B cell (primary cell): ENCODE measurements at regions not wholly inside any gene's neighbourhood (a gene's known extent, or its start where the extent isn't known, plus 50 kb on each side); places are given as distances from the start of the nearest gene placed in this dataset.

Source experiments
- ATAC-seq: fragments of 200-7000 bp; cut with Tn5 transposase; one replicate; pipeline ENCODE4 v1.10.0; 2021; ENCODE audit warnings: low read depth, mild to moderate bottlenecking, moderate number of reproducible peaks, moderate library complexity
- CTCF ChIA-PET: fragments of 350-600 bp; sonication (Branson Sonifier 250); formaldehyde crosslinking; loops from one replicate; lab custom pipeline; 2021; ENCODE audit warnings: antibody characterized with exemption, inconsistent platforms; lab: Charles Lee
- POLR2A ChIA-PET: fragments of 350-600 bp; sonication (Branson Sonifier 250); formaldehyde crosslinking; loops from one replicate; lab custom pipeline; 2021; ENCODE audit warnings: antibody characterized with exemption; lab: Charles Lee
- DNase-seq: peaks from one replicate; pipeline ENCODE4 v3.0.0; 2013
- H2AFZ ChIP-seq: 2 replicates; pipeline ENCODE4 v1.6.1; 2012; ENCODE audit warnings: mild to moderate bottlenecking, low read depth, low read length; ENCODE audit not compliant: insufficient read depth, poor library complexity, severe bottlenecking
- H3K27ac ChIP-seq, 2 donors: 1 replicate in 1 of 2; 2 replicates in 1 of 2; pipeline ENCODE4 v1.5.1; 2012 to 2013; ENCODE audit warnings: low read length in 2 of 2, mild to moderate bottlenecking in 2 of 2, moderate library complexity in 1 of 2
- H3K27me3 ChIP-seq, 4 experiments: fragments of 200-600 bp in 1 of 4; sonication (generic) in 1 of 4; replicated peaks in 1 of 4; 1 replicate in 2 of 4; 2 replicates in 2 of 4; pipeline versions ENCODE4 v1.6.1 to v1.7.0; 2013 to 2016; ENCODE audit warnings: low read length in 3 of 4, mild to moderate bottlenecking in 2 of 4, mixed read lengths in 1 of 4, moderate library complexity in 1 of 4; ENCODE audit not compliant: insufficient read depth in 4 of 4, control insufficient read depth in 3 of 4; ENCODE audit errors: control extremely low read depth in 1 of 4
- H3K36me3 ChIP-seq, 2 experiments: replicated peaks in 1 of 2; 1 replicate in 1 of 2; 2 replicates in 1 of 2; pipeline versions ENCODE4 v1.6.1 to v1.7.1; 2013; ENCODE audit warnings: low read length in 1 of 2; ENCODE audit not compliant: insufficient read depth in 2 of 2, control insufficient read depth in 1 of 2; ENCODE audit errors: control extremely low read depth in 1 of 2, extremely low read depth in 1 of 2
- H3K4me1 ChIP-seq, 2 donors: fragments of 200-600 bp in 1 of 2; sonication (generic) in 1 of 2; 1 replicate in 1 of 2; 2 replicates in 1 of 2; pipeline versions ENCODE4 v1.5.1 to v1.6.1; 2013 to 2017; ENCODE audit warnings: low read length in 2 of 2; ENCODE audit not compliant: control insufficient read depth in 2 of 2, insufficient read depth in 2 of 2
- H3K4me2 ChIP-seq: replicated peaks from 2 replicates; pipeline ENCODE3; 2012; ENCODE audit warnings: mild to moderate bottlenecking, low read depth, low read length; ENCODE audit not compliant: poor library complexity, severe bottlenecking
- H3K4me3 ChIP-seq, 5 experiments: fragments of 200-600 bp in 1 of 5; sonication (generic) in 1 of 5; 1 replicate in 3 of 5; 2 replicates in 2 of 5; pipeline versions ENCODE4 v1.5.1 to v1.7.0; 2011 to 2016; ENCODE audit warnings: low read length in 4 of 5, mild to moderate bottlenecking in 4 of 5, low read depth in 2 of 5, control low read depth in 1 of 5, moderate library complexity in 1 of 5; ENCODE audit not compliant: insufficient read depth in 1 of 5; ENCODE audit errors: control extremely low read depth in 1 of 5, extremely low read depth in 1 of 5
- H3K79me2 ChIP-seq: fragments of 200-600 bp; sonication (generic); one replicate; pipeline ENCODE4 v1.6.0; 2016; ENCODE audit warnings: low read length; ENCODE audit not compliant: control insufficient read depth, insufficient read depth
- H3K9ac ChIP-seq: fragments of 200-600 bp; sonication (generic); 2 replicates; pipeline ENCODE4 v1.6.1; 2017; ENCODE audit warnings: mild to moderate bottlenecking, low read length, moderate library complexity
- H3K9me3 ChIP-seq, 3 donors: one replicate each; pipeline versions ENCODE4 v1.6.1 to v1.7.1; 2013; ENCODE audit warnings: low read length in 2 of 3; ENCODE audit not compliant: control insufficient read depth in 2 of 3, insufficient read depth in 1 of 3; ENCODE audit errors: control extremely low read depth in 1 of 3
- H4K20me1 ChIP-seq: 2 replicates; pipeline ENCODE4 v1.6.0; 2012; ENCODE audit warnings: mild to moderate bottlenecking, low read length; ENCODE audit not compliant: insufficient read depth, control insufficient read depth, poor library complexity, severe bottlenecking
- H3K27ac Mint-ChIP-seq: one replicate; pipeline ENCODE4 v1.8.0; 2021; ENCODE audit warnings: mixed read lengths
- H3K27me3 Mint-ChIP-seq: one replicate; pipeline ENCODE4 v1.8.0; 2021; ENCODE audit warnings: mixed read lengths
- H3K4me1 Mint-ChIP-seq: one replicate; pipeline ENCODE4 v1.8.0; 2021; ENCODE audit warnings: mixed read lengths
- H3K4me3 Mint-ChIP-seq: one replicate; pipeline ENCODE4 v1.8.0; 2021; ENCODE audit warnings: mixed read lengths
- H3K9me3 Mint-ChIP-seq: one replicate; pipeline ENCODE4 v1.8.0; 2022; ENCODE audit warnings: mixed read lengths; ENCODE audit not compliant: insufficient read depth
- CTCF ChIP-seq: fragments of 200-600 bp; IDR thresholded peaks from one replicate; pipeline ENCODE4 v1.8.0; 2022; ENCODE audit warnings: antibody characterized with exemption, mild to moderate bottlenecking
- EZH2 ChIP-seq: IDR thresholded peaks from 2 replicates; pipeline ENCODE4 v1.6.1; 2012; ENCODE audit warnings: borderline replicate concordance, low read depth, mild to moderate bottlenecking, moderate library complexity, low read length; ENCODE audit not compliant: insufficient read depth, poor library complexity, severe bottlenecking
- WGBS: methylation state at CpG from one replicate; pipeline ENCODE4 v1.1.5; 2013; ENCODE audit warnings: missing lambda C conversion rate; ENCODE audit not compliant: insufficient coverage; 5-methylcytosine and 5-hydroxymethylcytosine counted together
- intact Hi-C: fragments of 100-400 bp; cut with micrococcal nuclease; formaldehyde crosslinking; loops from one replicate; pipeline ENCODE4 v1.10.0; 2022

- H3K9me3 Mint-ChIP-seq, result no peaks in the 10 kb centered on the region
- no peak for ATAC-seq
- H3K36me3 ChIP-seq, result no peaks in the 10 kb centered on the region
- no peaks in the 10 kb centered on the region for H3K79me2 ChIP-seq
- H3K9ac ChIP-seq, result no peak overlapping the region
- H2AFZ ChIP-seq, result no peak overlapping the region
- ChIA-PET POLR2A (no interaction called here), CTCF (no interaction called here)
- no peak overlapping the region for H3K4me2 ChIP-seq
- H3K27ac ChIP-seq, result no peak overlapping the region
- DNase-seq, result no peak
- H3K4me1 Mint-ChIP-seq, result no peaks in the 10 kb centered on the region
- no peaks in the 10 kb centered on the region for H4K20me1 ChIP-seq
- peaks cover 0 to 15% (median 0%) of the 10 kb centered on the region in 3 donors for H3K9me3 ChIP-seq
- H3K27ac Mint-ChIP-seq, result no peak overlapping the region
- no peak overlapping the region for H3K4me3 Mint-ChIP-seq
- no peaks in the 10 kb centered on the region for H3K4me1 ChIP-seq
- intact Hi-C loops, result no loop called here
- no peak overlapping the region for H3K4me3 ChIP-seq
- H3K27me3 ChIP-seq, result peaks cover 0 to 24% (median 12%) of the 10 kb centered on the region in 4 experiments
- WGBS, result 5% methylated on average over 12 of the region's 13 CpGs
- H3K27me3 Mint-ChIP-seq, result peaks cover 55% of the 10 kb centered on the region
- TF ChIP-seq EZH2 (no peak), CTCF (no peak)
Measured at GRCh38 chr5:155729684-155730059, 597.3 kb upstream of the SGCD start.

- Mint-ChIP-seq H3K27me3 (peaks cover 29% of the 10 kb centered on the region), H3K4me3 (no peak overlapping the region), H3K27ac (no peak overlapping the region), H3K4me1 (no peaks in the 10 kb centered on the region), H3K9me3 (no peaks in the 10 kb centered on the region)
- no peak overlapping the region for H2AFZ ChIP-seq
- H3K36me3 ChIP-seq, result no peaks in the 10 kb centered on the region
- peaks cover 0 to 15% (median 0%) of the 10 kb centered on the region in 3 donors for H3K9me3 ChIP-seq
- no peak overlapping the region for H3K4me2 ChIP-seq
- WGBS, result 57% methylated on average over 3 of the region's 6 CpGs
- ATAC-seq (no peak), DNase-seq (no peak)
- intact Hi-C loops, result no loop called here
- H3K4me3 ChIP-seq, result no peak overlapping the region
- no peaks in the 10 kb centered on the region for H4K20me1 ChIP-seq
- TF ChIP-seq EZH2, result no peak
- TF ChIP-seq CTCF, result no peak
- H3K79me2 ChIP-seq, result no peaks in the 10 kb centered on the region
- peaks cover 0 to 28% (median 10%) of the 10 kb centered on the region in 4 experiments for H3K27me3 ChIP-seq
- no peak overlapping the region for H3K9ac ChIP-seq
- H3K4me1 ChIP-seq, result no peaks in the 10 kb centered on the region
- H3K27ac ChIP-seq, result no peak overlapping the region
- ChIA-PET CTCF (no interaction called here), POLR2A (no interaction called here)
Measured at GRCh38 chr5:155732587-155733376, 594.2 kb upstream of the SGCD start.
